ENCODE measurements at regions not wholly inside any gene's neighbourhood (a gene's known extent, or its start where the extent isn't known, plus 50 kb on each side); places are given as distances from the start of the nearest gene placed in this dataset.

DNA sequence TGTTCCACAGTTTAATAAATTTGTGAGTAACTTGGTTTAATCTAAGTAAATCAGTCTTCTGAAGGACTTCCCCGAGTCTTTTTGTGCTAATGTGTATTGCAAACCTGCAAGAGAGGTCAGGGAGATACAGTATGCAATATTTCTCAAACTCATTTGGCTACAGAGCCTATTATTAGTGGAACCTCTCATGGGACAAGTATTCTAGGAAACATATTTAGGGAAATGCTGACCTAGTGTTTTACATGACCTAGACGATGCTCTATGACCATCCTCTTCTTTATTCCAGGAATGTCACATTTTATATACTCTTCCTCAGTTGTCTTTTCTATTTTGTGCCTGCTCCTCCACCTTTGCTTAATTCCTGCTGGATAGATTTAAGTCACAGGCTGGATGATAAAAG, 327.8 kb upstream of the TBC1D5 start:
- Histone ChIP-seq H3K36me3 (replicated peaks in 1 of 2; ENCODE audit: control insufficient read depth in 1 of 2, insufficient read depth in 2 of 2, low read length in 1 of 2) (no peaks in the 10 kb centered on the region), H3K27ac (ENCODE audit: low read depth in 2 of 2, low read length in 1 of 2) (no peak overlapping the region), H3K9me3 (no peaks in the 10 kb centered on the region), H3K9ac (no peak overlapping the region), H3K27me3 (ENCODE audit: insufficient read depth) (no peaks in the 10 kb centered on the region), H3F3A (replicated peaks; ENCODE audit: insufficient read depth) (no peaks in the 10 kb centered on the region), H3K4me2 (no peak overlapping the region), H2AFZ (ENCODE audit: low read depth) (no peak overlapping the region), H4K20me1 (ENCODE audit: insufficient read depth) (no peaks in the 10 kb centered on the region), H3K79me2 (ENCODE audit: insufficient read depth) (no peaks in the 10 kb centered on the region), H3K4me1 (ENCODE audit: control insufficient read depth in 1 of 2, insufficient read depth in 2 of 2, low read depth in 1 of 2, low read length in 1 of 2) (peaks cover 0 to 2% of the 10 kb centered on the region in 2 experiments; a peak in 2 of 4 replicates), H3K9me2 (no peaks in the 10 kb centered on the region), H3K4me3 (ENCODE audit: low read depth in 2 of 2, low read length in 1 of 2) (no peak overlapping the region)
- WGBS (ENCODE audit: low lambda C conversion rate), result 58% methylated on average over 2 of the region's 2 CpGs
- no peak for DNase-seq
- TF ChIP-seq GABPA (IDR thresholded peaks at IDR 0.05; ENCODE audit: low read depth) (no peak), FOSL2 (IDR thresholded peaks at IDR 0.05; ENCODE audit: borderline replicate concordance, low read depth) (no peak), FOXJ3 (CRISPR knock-in tag; IDR thresholded peaks at IDR 0.05) (no peak), CHD2 (IDR thresholded peaks at IDR 0.05; ENCODE audit: low read length, partially characterized antibody) (no peak), YY1 (IDR thresholded peaks at IDR 0.05; ENCODE audit: low read depth) (no peak), SMC3 (IDR thresholded peaks at IDR 0.05; ENCODE audit: low read depth, low read length) (no peak), RFX5 (IDR thresholded peaks at IDR 0.05; ENCODE audit: low read length) (no peak), MEF2A (IDR thresholded peaks at IDR 0.05; ENCODE audit: borderline replicate concordance, low read depth) (no peak), EZH2phosphoT487 (IDR thresholded peaks at IDR 0.05; ENCODE audit: borderline replicate concordance, low read depth) (no peak), ELF1 (IDR thresholded peaks at IDR 0.05) (no peak), MXI1 (IDR thresholded peaks at IDR 0.05; ENCODE audit: low read depth, low read length) (no peak), RAD21 (IDR thresholded peaks at IDR 0.05; ENCODE audit: low read length) (no peak), IRF3 (IDR thresholded peaks at IDR 0.05; ENCODE audit: low read depth, low read length) (no peak), PBX3 (IDR thresholded peaks at IDR 0.05) (no peak), JUND (IDR thresholded peaks at IDR 0.05) (no peak), SIN3A (IDR thresholded peaks at IDR 0.05; ENCODE audit: borderline replicate concordance, low read depth, low read length) (no peak), TAF1 (IDR thresholded peaks at IDR 0.05; ENCODE audit: borderline replicate concordance, low read depth, low read length) (no peak)
- TF ChIP-seq, protein P1, sequence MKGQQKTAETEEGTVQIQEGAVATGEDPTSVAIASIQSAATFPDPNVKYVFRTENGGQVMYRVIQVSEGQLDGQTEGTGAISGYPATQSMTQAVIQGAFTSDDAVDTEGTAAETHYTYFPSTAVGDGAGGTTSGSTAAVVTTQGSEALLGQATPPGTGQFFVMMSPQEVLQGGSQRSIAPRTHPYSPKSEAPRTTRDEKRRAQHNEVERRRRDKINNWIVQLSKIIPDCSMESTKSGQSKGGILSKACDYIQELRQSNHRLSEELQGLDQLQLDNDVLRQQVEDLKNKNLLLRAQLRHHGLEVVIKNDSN (IDR thresholded peaks at IDR 0.05; ENCODE audit: borderline replicate concordance, low read depth), result no peak
- TF ChIP-seq, protein P2, sequence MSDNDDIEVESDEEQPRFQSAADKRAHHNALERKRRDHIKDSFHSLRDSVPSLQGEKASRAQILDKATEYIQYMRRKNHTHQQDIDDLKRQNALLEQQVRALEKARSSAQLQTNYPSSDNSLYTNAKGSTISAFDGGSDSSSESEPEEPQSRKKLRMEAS (IDR thresholded peaks at IDR 0.05; ENCODE audit: low read depth), result no peak
- ChIA-PET CTCF (no interaction called here), POLR2A (no interaction called here)

All from SK-N-SH (cell line).